HG03066 (cell line): ENCODE measurements at regions not wholly inside any gene's neighbourhood (a gene's known extent, or its start where the extent isn't known, plus 50 kb on each side); places are given as distances from the start of the nearest gene placed in this dataset.
"Not testable (repeated sequence)": the region's sequence is repeated elsewhere in the genome, so short reads cannot be mapped to it uniquely, and the experiment has no call there.

Experiments used
- ATAC-seq: cut with Tn5 transposase; IDR thresholded peaks from one replicate; pipeline ENCODE4 v1.9.1; 2021; ENCODE audit warnings: low read depth; ENCODE audit not compliant: unreplicated experiment

DNA sequence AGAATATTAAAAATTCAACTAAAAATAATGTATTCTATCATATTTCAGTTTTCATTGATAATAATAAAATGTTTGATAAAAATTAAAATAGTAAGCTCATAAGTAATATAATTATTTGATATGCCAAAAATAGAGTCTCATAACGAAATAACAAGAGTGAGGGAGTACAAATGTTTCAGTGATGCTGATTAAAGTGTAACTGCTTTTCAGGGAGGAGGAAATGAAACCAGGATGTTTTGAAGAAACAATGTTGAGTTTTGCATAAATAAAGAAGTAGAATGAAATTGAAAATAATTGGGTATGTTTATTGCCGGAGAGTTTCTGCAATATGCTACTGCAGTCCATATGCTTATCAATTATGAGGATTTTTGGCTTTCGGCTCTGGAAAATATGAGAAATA is 1159.8 kb upstream of the ADGRL2 start:
- no peak for ATAC-seq

DNA sequence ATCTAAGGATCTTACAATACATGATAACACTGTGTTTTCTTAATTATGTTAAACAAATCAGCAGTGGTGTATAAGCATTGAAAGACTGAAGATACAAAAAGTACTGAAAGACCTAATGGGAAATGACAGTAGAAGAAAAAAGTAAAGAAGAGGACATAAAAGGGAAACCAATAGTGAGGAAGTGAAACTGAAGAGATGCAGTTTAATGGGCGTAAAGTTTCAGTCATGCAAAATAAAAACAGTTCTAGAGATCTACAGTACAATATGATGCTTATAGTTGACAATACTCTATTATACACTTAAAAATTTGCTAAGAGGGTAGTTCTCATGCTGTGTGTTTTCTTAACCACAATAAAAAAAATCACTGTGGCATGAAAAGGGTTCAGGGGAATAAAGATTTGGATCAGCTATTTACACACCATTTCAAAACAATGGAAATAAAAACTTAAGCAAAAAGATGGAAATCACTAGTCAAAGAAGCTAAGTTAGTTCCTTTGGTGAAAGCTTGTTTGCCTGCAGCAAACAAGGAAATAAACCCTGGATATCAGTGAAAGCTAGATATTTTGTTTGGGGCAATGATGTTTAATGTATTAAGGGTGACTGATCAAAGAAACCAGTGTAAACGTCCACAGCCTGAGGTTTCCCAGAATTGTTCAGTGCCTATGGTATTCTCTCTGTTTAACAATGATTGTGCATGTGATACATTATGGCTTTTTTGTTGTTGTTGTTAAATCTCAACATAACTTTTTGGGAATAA is 1160.8 kb upstream of the ADGRL2 start:
- ATAC-seq: peak; percentile 96

DNA sequence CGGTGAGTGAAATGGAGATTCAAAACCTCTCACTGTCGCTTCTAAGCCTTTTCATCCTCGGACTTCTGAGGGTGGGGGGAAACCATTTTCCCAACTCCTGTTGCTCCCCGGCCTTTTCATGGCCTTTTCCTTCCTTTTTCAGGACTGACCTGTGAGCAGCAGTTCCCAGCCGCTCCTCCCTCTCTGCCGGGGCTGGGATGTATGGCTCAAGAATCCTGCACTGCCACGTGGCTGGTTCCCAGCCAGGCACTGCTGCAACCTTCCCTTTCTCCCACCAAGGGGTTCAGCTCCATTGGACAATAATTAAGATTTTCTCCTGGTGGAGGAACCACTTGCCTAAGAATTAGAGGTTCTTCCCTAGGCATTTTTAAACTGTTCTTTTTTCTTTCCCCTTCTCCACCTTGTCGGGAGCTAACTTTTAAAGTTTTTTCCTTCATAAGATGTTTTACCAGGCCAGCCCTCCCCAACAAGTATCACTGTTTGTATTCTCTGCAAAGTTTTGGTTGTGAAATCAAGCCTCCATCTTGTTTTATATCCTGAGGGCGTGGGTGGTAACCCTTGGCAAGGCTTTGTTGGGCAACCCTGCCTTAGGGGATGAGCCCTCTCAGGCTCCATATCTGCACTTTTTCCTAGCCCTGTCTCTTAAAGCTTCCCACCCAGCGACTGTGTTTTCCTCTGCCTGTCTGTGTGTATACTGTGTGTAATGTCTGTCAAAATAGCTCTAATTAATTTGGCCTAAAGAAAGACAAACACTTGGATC is 1166.6 kb upstream of the ADGRL2 start:
- ATAC-seq: no peak

DNA sequence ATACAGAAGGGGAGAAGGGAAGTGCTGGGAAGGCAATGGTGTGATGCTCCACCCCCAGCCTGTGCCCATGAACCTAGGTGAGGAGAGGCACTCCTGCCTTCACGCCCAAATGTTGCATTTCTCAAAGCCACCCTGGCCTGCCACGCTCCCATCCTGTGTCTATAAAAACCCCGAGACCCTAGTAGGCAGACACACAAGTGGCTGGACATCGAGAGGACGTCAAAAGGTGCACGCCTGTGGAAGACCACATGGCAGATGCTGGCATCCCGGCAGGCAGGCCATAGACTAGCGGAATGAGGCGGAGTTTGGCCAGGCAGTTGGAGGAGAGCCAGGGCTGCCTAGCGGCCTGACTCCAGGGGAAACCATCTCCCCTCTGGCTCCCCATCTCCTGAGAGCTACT is 1168.5 kb upstream of the ADGRL2 start:
- ATAC-seq: no peak

DNA sequence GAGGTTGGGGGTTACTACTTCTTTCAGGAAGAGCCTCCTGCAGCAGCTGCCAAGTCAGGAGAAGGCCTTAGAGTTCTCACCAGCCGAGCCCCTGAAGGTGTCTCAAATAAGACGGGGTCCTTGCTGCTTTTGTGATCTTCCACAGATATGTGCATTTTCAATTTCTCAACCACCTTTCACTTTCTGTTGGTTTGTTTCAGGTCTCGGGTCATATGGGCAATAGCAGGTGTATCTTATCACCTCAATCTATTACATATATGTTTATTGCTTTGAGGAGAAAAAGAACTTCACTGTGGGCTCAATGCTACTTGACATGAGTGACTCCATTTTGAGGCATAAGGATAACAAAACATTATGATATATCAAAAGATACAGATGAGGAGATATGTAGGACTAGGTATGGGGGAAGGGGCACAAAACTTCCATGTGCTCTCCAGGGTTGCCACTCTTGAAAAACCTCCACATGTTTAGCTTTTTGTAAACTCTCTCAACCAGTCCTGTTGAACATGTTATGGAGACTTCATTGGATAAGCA is 1171.4 kb upstream of the ADGRL2 start:
- no peak for ATAC-seq

DNA sequence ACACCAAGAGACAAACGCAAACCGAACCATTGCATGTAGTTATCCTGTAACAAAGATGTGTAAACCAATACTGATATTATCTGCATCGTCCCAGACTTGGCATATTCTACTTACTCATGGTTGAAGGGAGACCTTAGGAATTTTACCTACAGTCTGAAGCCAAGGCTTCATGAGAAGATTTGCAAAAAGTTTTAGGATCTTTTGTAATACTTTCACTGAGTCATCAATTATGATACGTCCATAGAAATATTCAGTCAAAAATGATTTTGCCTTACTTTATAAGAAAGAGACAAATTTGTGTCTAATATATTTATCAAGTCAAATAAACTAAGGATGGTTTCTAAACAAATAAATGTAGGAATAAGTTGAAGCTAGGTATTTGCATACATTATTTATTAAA is 1176.1 kb upstream of the ADGRL2 start:
- ATAC-seq: no peak

DNA sequence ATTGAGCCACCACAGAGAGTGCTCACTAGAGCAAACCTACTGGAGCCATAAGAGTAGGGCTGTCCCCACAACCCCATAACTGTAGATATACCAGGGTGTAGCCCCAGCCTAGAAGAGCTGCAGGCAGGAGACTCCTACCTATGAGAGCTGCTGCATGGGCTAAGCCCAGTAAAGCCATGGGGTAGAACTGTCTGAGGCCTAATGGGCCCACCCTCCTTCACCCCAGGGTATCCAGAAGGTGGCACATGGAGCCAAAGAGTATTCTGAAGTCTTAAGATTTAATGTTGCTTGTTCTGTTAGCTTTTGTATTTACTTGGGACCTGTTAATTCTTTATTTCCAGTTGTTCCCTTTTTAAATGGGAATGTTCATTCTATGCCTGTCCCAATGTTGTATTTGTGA is 1193.7 kb upstream of the ADGRL2 start:
- ATAC-seq: no peak

DNA sequence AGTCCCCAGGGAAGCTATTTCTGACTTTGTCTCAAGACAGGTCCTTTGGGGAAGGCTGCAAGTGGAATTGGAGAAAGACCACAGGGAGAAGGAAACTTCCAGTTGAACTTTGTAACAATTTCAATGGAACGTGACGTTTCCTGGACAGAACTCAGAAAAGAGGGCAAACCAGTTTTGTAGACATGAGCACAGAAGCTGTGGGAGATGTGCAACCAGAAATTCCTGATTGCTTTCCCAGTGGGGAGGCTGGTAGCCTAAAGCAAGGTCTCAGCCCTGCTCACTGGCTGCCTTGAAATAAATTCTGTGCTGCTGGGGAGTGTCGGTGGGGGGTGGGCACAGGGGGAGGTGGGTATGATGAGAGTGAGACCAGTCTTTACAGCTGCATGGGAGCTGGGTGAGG is 1206.7 kb upstream of the ADGRL2 start:
- no peak for ATAC-seq

DNA sequence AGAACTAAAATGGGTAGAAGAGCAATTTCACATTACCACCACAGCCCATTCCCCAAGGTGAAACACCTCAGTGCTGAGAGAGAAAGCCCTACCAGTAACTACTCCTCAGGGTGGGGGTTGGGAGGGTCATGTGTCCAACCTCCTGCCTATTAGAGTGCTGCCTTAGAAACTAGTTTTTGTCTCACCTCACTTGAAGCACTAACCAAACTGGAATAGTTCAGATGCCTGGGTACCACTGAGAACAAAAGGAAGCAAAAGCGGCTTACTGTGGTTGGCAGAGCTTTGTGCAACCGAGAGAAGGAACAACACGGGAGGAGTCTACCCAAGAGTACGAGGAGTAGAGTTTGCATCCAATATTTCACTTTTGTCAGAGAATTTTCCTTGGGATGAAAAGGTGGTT is 1207.5 kb upstream of the ADGRL2 start:
- ATAC-seq: no peak

DNA sequence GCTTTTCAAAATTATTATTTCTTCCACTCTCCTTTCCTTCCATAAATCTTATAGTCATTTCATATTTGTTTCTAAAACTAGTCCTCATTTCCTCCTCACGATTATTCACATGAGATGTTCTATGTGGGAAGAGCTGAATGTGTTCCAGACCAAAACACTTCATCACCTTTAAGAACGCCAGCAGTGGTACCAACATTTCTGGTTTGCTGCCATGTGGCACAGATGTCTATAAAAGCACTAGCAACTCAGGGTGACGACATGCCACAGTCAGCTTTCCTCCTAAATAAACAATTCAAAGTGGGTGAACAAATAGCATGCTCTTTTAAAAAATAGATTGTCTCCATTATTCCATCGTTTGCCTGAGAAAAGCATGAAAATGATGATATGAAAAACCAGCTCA is 1217.8 kb upstream of the ADGRL2 start:
- ATAC-seq: no peak

DNA sequence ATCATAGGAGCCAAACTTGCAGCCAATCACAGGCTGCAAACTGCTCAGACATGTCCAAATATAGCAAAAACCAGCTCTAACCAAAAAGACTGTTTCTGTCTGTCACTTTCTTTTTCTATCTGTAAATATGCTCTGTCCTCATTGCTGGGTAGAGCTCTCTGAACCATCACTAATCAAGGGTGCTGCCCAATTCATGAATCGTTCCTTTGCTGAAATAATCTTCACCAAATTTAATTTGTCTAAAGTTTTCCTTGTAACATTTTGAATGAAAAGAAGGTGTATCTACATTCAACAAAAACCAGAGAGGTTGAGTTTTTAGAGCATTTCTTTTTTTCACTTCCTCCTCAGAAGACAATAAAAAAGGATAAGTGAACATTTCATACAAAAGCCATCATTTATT is 1221.7 kb upstream of the ADGRL2 start:
- no peak for ATAC-seq

DNA sequence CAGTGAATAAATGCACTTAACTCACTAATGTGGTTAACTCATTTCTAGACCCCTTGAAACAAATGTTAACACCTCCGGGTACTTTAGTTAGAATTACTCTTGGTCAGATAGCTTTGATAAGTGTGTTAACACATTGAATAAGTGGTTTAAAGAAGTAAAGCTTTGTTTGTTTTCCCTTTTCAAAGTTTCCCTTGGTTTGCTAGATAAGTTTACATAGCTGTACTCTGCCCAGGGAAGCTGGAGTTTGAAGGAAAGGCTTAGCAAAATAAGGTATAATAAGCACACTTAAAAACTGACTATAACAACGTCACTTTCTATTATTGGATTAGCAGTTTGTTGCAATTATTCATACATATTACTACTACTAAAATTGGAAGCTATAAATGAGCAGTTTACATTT is 1233.9 kb upstream of the ADGRL2 start:
- ATAC-seq: no peak

DNA sequence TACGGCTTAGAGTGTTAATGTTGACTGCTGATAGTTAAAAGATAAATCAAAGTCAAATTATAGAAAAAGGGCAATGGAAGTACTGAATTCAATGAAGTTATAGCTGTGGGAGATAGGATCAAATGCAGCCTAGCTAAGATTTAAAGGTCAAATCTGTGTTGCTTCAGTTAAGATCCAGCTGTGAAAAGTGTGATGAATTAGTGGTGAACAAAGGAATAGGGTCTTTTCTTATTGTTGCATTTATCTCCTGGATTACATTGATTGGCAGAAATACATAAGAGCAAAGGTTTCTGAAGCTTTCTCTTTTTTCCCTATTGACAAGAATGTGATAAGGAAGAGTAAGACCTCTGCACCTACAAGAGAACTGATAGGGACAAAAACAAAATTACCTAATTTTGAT is 1234.6 kb upstream of the ADGRL2 start:
- ATAC-seq: no peak

DNA sequence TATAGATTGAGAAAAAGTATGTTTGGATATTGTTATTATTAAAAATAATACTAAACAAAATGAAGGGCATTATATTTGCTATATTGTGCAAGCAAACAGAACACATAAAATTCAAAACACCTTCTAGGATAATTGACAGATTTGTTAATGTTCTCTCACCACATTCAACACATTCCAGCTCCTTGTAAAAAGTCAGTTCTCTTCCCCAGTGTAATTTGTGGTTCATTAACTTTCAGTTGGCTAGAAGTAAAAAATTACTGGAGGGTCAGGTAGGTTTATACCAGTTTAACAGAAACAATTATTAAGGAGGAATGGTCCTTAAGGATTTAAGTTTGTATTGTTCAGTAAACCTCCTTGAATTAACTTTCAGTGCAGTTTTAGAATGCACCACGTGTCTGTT is 1235.3 kb upstream of the ADGRL2 start:
- no peak for ATAC-seq

DNA sequence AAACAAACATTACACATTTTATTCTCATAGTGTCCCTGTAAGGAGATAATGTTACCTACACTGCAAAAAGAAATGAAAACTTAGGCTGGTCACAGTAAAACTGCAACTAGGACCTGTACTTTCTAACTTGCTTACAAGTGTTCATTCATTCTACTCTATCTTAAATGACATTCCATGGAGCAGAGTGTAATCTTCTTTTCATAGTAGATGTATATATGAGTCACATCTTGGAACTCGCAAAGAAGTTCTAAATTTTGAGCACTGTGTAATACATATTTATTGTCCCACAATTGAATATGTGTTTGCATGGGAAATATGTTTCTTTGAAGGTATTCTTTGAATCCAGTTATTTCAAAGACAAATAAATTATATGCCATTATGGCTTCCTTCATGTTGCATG is 1258.5 kb upstream of the ADGRL2 start:
- no peak for ATAC-seq

DNA sequence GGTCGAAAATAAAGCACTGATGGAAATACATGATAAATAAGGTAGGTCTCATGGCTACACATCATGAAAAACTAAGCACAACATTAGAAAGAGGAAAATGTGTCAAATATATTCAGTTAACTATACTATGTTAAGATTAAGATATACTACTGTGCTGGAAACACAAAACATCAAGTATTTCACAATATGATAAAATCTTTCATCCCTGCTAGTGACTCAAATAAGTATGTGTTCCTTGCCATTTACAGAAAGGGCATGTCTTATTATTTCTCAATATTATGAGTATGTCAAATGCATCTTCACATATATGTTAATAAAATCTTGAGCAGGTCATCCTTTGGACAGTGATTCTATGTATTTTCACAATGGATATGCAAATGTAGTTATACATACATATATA is 1260.1 kb upstream of the ADGRL2 start:
- ATAC-seq: no peak

DNA sequence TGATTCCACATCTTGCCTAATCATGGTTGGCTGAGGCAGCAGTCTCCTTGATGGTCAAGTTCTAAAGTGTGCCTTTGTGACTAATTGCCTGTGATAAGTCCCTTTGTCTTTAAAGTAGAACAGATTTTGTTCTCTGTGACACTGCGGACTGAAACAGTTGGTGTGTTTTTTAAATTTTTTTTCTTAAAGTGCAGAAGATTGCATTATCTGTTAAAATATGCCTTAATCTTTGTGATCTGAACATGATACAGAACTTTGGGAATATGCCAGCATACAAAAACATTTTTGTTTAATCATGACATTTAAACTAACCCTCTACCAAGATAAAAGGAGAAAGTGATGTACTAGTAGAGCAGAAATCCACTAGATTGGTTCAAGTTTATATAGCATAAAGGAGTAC is 1260.6 kb upstream of the ADGRL2 start:
- no peak for ATAC-seq

DNA sequence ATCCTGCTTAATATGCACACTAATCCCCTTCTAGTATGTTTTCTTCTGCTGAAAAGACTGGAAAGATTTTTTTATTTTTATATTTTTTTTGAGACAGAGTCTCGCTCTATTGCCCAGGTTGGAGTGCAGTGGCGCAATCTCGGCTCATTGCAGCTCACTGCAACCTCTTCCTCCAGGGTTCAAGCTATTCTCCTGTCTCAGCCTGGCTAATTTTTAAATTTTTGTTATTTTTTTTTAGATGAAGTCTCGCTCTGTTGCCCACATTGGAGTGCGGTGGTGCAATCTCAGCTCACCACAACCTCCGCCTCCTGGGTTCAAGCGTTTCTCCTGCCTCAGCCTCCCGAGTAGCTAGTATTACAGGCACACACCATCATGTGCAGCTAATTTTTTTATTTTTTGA is 1261.4 kb upstream of the ADGRL2 start:
- ATAC-seq: not testable (repeated sequence)

DNA sequence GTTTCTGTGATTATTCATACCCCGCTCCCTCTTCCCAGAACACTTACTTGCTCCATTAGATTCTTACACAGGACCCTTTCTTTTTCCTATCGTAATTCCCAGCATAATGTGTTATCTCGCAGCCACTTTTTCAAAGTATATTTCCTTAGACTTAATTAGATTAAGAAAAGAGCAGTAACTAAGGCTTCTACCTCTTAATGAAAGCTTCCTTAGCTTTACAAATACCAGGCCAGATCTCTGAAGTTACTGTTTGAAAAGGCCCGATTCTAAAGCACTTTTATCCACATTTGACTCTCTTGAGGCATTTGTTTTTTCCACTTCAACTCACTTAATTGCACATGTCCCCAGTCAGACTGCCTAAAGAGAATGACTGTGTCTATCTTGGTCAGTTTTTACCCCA is 1264.3 kb upstream of the ADGRL2 start:
- ATAC-seq: no peak

DNA sequence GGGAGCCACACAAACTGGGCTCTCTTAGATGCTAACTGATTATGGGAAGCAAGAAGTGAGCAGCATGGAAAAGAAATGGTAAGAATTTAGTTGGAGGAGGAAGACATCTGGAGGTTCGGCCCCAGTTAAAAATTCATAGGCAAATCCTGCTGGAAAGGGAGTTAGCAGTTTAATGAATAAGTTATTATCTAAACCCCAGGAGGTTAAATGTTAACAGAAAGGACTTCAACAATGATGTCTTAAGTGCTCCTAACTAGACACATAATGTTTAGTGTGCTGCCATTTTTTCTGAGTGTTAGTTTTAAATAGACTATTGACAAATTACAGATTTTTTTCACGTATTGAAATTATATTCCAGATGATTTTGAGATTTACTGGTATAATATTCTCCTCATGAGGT is 1265.3 kb upstream of the ADGRL2 start:
- no peak for ATAC-seq

DNA sequence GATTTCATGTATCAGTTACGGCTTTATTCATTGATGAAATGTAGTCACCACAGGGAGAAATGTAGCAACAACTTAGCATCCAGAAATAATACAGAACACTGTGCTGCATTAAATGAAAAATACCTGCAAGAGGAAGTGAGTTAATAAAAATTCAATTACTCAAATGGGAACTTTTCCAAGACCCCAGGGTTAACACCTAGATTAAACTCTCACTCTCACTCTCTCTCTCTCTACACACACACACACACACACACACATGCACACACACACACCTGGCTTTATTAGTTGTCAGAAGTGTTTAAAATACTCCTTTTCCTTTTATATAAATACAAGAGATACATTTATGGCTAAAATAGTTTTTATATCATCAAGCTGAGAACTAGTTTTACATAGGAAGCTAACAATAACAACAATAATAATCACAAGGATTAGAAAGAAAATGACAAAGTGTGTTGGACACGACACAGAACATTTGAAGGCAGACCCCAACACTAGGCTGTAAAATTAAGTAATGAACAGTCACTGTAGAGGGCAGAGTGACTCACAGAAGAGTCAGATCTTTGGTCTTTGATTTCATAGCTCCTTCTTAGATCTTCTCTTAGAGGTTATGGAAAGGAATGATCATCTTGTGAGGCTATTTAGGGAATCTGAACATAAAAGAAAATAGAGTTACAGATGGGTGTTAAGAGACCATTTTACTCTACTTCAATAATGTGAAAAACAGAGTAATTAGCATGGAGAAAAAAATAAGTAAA is 1266.0 kb upstream of the ADGRL2 start:
- ATAC-seq: no peak
